ENCODE measurements at regions not wholly inside any gene's neighbourhood (a gene's known extent, or its start where the extent isn't known, plus 50 kb on each side); places are given as distances from the start of the nearest gene placed in this dataset.

GRCh38 chr4:159010100-159010499 is 92.8 kb upstream of the RAPGEF2 start (continued):
- TF ChIP-seq FOXJ3 (CRISPR knock-in tag; IDR thresholded peaks at IDR 0.05): no peak
- no peak for TF ChIP-seq GABPA (IDR thresholded peaks at IDR 0.05; ENCODE audit: low read depth)

DNA sequence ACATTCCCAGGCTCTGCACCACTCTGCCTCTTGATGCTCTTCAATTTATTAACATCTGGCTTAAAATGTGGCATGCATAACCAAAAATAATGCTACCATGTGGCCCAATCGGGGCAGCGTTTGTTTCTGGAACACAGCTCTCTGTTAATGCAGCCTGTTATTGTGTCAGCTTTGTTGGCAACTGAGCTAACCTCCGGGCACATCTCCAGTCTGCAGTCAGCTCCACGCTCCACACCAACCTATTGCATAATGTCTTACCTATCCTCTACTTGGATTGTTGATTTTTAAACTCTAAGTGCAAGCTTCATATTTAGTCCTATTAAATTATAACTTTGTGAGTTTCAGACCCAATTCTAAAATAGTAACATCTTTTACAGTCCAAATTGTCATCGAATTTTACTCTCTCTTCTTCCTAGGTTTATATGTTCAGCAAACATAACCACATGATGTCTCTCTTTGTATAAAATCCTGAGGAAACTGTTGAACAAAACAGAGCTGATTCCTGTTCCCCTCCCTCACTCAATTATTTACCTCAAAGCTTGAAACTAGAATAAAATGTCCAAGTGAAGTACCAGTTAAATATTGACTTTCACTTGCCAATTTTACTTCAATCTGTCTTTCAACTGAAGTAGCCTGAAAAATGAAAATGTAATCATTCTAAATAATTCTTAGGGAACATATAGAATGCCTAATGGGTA is 92.2 kb upstream of the RAPGEF2 start:
- H3K4me1 ChIP-seq (ENCODE audit: control insufficient read depth in 1 of 2, insufficient read depth in 2 of 2, low read depth in 1 of 2, low read length in 1 of 2): peaks cover 0 to 4% of the 10 kb centered on the region in 2 experiments; a peak in 2 of 4 replicates
- ChIA-PET POLR2A (interaction anchor here (0.9 kb wide), 1 partner anchor 12 kb away, joined by 3 read pairs; no protein-coding TSS in a partner anchor), CTCF (no interaction called here)
- no peaks in the 10 kb centered on the region for H3K36me3 ChIP-seq (replicated peaks in 1 of 2; ENCODE audit: control insufficient read depth in 1 of 2, insufficient read depth in 2 of 2, low read length in 1 of 2)
- DNase-seq: no peak
- H3K4me2 ChIP-seq: no peak overlapping the region
- H2AFZ ChIP-seq (ENCODE audit: low read depth): no peak overlapping the region
- no peaks in the 10 kb centered on the region for H3F3A ChIP-seq (replicated peaks; ENCODE audit: insufficient read depth)
- H3K27me3 ChIP-seq (ENCODE audit: insufficient read depth): no peaks in the 10 kb centered on the region
- H3K9me2 ChIP-seq: no peaks in the 10 kb centered on the region
- no peaks in the 10 kb centered on the region for H4K20me1 ChIP-seq (ENCODE audit: insufficient read depth)
- H3K9me3 ChIP-seq: no peaks in the 10 kb centered on the region
- H3K4me3 ChIP-seq (ENCODE audit: low read depth in 2 of 2, low read length in 1 of 2): no peak overlapping the region
- TF ChIP-seq, protein P1, sequence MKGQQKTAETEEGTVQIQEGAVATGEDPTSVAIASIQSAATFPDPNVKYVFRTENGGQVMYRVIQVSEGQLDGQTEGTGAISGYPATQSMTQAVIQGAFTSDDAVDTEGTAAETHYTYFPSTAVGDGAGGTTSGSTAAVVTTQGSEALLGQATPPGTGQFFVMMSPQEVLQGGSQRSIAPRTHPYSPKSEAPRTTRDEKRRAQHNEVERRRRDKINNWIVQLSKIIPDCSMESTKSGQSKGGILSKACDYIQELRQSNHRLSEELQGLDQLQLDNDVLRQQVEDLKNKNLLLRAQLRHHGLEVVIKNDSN (IDR thresholded peaks at IDR 0.05; ENCODE audit: borderline replicate concordance, low read depth): no peak
- TF ChIP-seq NRF1 (IDR thresholded peaks at IDR 0.05; ENCODE audit: low read depth, low read length) (no peak), TCF12 (IDR thresholded peaks at IDR 0.05) (no peak), USF2 (IDR thresholded peaks at IDR 0.05; ENCODE audit: borderline replicate concordance, low read depth, low read length) (no peak), NFIC (IDR thresholded peaks at IDR 0.05; ENCODE audit: borderline replicate concordance) (no peak), FOSL2 (IDR thresholded peaks at IDR 0.05; ENCODE audit: borderline replicate concordance, low read depth) (no peak), POLR2AphosphoS5 (IDR thresholded peaks at IDR 0.05; ENCODE audit: low read depth, low read length) (no peak), CHD2 (IDR thresholded peaks at IDR 0.05; ENCODE audit: low read length, partially characterized antibody) (no peak), MEF2A (IDR thresholded peaks at IDR 0.05; ENCODE audit: borderline replicate concordance, low read depth) (no peak)
- TF ChIP-seq, protein P2, sequence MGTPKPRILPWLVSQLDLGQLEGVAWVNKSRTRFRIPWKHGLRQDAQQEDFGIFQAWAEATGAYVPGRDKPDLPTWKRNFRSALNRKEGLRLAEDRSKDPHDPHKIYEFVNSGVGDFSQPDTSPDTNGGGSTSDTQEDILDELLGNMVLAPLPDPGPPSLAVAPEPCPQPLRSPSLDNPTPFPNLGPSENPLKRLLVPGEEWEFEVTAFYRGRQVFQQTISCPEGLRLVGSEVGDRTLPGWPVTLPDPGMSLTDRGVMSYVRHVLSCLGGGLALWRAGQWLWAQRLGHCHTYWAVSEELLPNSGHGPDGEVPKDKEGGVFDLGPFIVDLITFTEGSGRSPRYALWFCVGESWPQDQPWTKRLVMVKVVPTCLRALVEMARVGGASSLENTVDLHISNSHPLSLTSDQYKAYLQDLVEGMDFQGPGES (IDR thresholded peaks at IDR 0.05; ENCODE audit: low read depth, low read length): no peak
- H3K27ac ChIP-seq (ENCODE audit: low read depth in 2 of 2, low read length in 1 of 2): no peak overlapping the region
- no peaks in the 10 kb centered on the region for H3K79me2 ChIP-seq (ENCODE audit: insufficient read depth)
- WGBS (ENCODE audit: low lambda C conversion rate): 80% methylated on average over 5 of the region's 5 CpGs
- H3K9ac ChIP-seq: no peak overlapping the region

- peaks cover 0 to 10% of the 10 kb centered on the region in 2 experiments; a peak in 2 of 4 replicates for H3K4me1 ChIP-seq (ENCODE audit: control insufficient read depth in 1 of 2, insufficient read depth in 2 of 2, low read depth in 1 of 2, low read length in 1 of 2)
- no peaks in the 10 kb centered on the region for H3K36me3 ChIP-seq (replicated peaks in 1 of 2; ENCODE audit: control insufficient read depth in 1 of 2, insufficient read depth in 2 of 2, low read length in 1 of 2)
- H3K27me3 ChIP-seq (ENCODE audit: insufficient read depth): no peaks in the 10 kb centered on the region
- H2AFZ ChIP-seq (ENCODE audit: low read depth): no peak overlapping the region
- no peaks in the 10 kb centered on the region for H3K9me2 ChIP-seq
- ChIA-PET CTCF (no interaction called here), POLR2A (no interaction called here)
- no peaks in the 10 kb centered on the region for H3K9me3 ChIP-seq
- no peak for TF ChIP-seq RFX5 (IDR thresholded peaks at IDR 0.05; ENCODE audit: low read length)
- no peak for TF ChIP-seq POLR2AphosphoS5 (IDR thresholded peaks at IDR 0.05; ENCODE audit: low read depth, low read length)
- no peak for TF ChIP-seq SMC3 (IDR thresholded peaks at IDR 0.05; ENCODE audit: low read depth, low read length)
- TF ChIP-seq PBX3 (IDR thresholded peaks at IDR 0.05): no peak
- TF ChIP-seq EP300 (IDR thresholded peaks at IDR 0.05; ENCODE audit: borderline replicate concordance in 1 of 2, low read depth in 1 of 2, low read length in 1 of 2): no peak
- 0 out of 2 replicates have a peak, but pooled peaks have one; percentile 24 for TF ChIP-seq TCF12 (IDR thresholded peaks at IDR 0.05)
- no peak overlapping the region for H3K4me3 ChIP-seq (ENCODE audit: low read depth in 2 of 2, low read length in 1 of 2)
- DNase-seq: no peak
- H4K20me1 ChIP-seq (ENCODE audit: insufficient read depth): no peaks in the 10 kb centered on the region
- no peak overlapping the region for H3K27ac ChIP-seq (ENCODE audit: low read depth in 2 of 2, low read length in 1 of 2)
- WGBS (ENCODE audit: low lambda C conversion rate): 47% methylated on average over 4 of the region's 4 CpGs
- H3K79me2 ChIP-seq (ENCODE audit: insufficient read depth): no peaks in the 10 kb centered on the region
- H3K4me2 ChIP-seq: no peak overlapping the region
- H3K9ac ChIP-seq: no peak overlapping the region
- H3F3A ChIP-seq (replicated peaks; ENCODE audit: insufficient read depth): no peaks in the 10 kb centered on the region
Measured at GRCh38 chr4:159012381-159012780, 90.5 kb upstream of the RAPGEF2 start.

Data from SK-N-SH (cell line).